GM23338 (cell line): ENCODE measurements at regions not wholly inside any gene's neighbourhood (a gene's known extent, or its start where the extent isn't known, plus 50 kb on each side); places are given as distances from the start of the nearest gene placed in this dataset.

Experiments used
- ATAC-seq: fragments of 200-7000 bp; cut with Tn5 transposase; 3 replicates; pipeline ENCODE4 v1.9.1; 2020
- DNase-seq: peaks from one replicate; pipeline ENCODE4 v3.0.0-alpha.2; 2015; ENCODE audit warnings: low spot score
- H2AFZ ChIP-seq: fragments of 200-600 bp; sonication (generic); 2 replicates; pipeline ENCODE4 v1.8.0; 2016; ENCODE audit warnings: antibody characterized with exemption, mild to moderate bottlenecking, moderate library complexity
- H3F3A ChIP-seq: fragments of 200-600 bp; sonication (generic); replicated peaks from 2 replicates; pipeline ENCODE4 v1.8.0; 2017; ENCODE audit warnings: antibody characterized with exemption, mixed run types, low read depth
- H3K27ac ChIP-seq: fragments of 200-600 bp; sonication (generic); 2 replicates; pipeline ENCODE4 v1.6.1; 2016; ENCODE audit warnings: low read depth
- H3K27me3 ChIP-seq: fragments of 200-600 bp; sonication (generic); 2 replicates; pipeline ENCODE4 v1.8.0; 2016; ENCODE audit warnings: mild to moderate bottlenecking, mixed run types, moderate library complexity; ENCODE audit not compliant: insufficient read depth
- H3K36me3 ChIP-seq: fragments of 200-600 bp; sonication (generic); 2 replicates; pipeline ENCODE4 v1.8.0; 2016; ENCODE audit warnings: mild to moderate bottlenecking; ENCODE audit not compliant: insufficient read depth
- H3K4me1 ChIP-seq: fragments of 200-600 bp; sonication (generic); 2 replicates; pipeline ENCODE4 v1.8.0; 2016; ENCODE audit warnings: mild to moderate bottlenecking, moderate library complexity; ENCODE audit not compliant: insufficient read depth
- H3K4me2 ChIP-seq: fragments of 200-600 bp; sonication (generic); 2 replicates; pipeline ENCODE4 v1.7.1; 2017; ENCODE audit warnings: mixed run types
- H3K4me3 ChIP-seq: fragments of 200-600 bp; sonication (generic); 2 replicates; pipeline ENCODE4 v1.6.1; 2016; ENCODE audit warnings: mixed run types
- H3K79me2 ChIP-seq: fragments of 200-600 bp; sonication (generic); replicated peaks from 2 replicates; pipeline ENCODE4 v1.8.0; 2017; ENCODE audit warnings: mild to moderate bottlenecking; ENCODE audit not compliant: insufficient read depth
- H3K9me2 ChIP-seq: fragments of 200-600 bp; sonication (generic); 2 replicates; pipeline ENCODE4 v1.8.0; 2017; ENCODE audit not compliant: insufficient read depth
- H4K20me1 ChIP-seq: fragments of 200-600 bp; sonication (generic); replicated peaks from 2 replicates; pipeline ENCODE4 v1.8.0; 2017; ENCODE audit warnings: mild to moderate bottlenecking; ENCODE audit not compliant: insufficient read depth
- H3K27ac Mint-ChIP-seq: 2 replicates; pipeline ENCODE4 v1.8.0; 2020; ENCODE audit warnings: inconsistent platforms, mild to moderate bottlenecking, moderate library complexity, mixed read lengths
- H3K27me3 Mint-ChIP-seq: 3 replicates; pipeline ENCODE4 v1.8.0; 2022; ENCODE audit warnings: low read depth, mild to moderate bottlenecking, moderate library complexity, mixed read lengths, inconsistent platforms; ENCODE audit not compliant: insufficient read depth, poor library complexity
- H3K36me3 Mint-ChIP-seq: 3 replicates; pipeline ENCODE4 v1.8.0; 2021; ENCODE audit warnings: low read depth, mild to moderate bottlenecking, inconsistent platforms, moderate library complexity, mixed read lengths
- H3K4me1 Mint-ChIP-seq: 3 replicates; pipeline ENCODE4 v1.8.0; 2020; ENCODE audit warnings: mild to moderate bottlenecking, inconsistent platforms, mixed read lengths
- H3K4me3 Mint-ChIP-seq: 3 replicates; pipeline ENCODE4 v1.8.0; 2021; ENCODE audit warnings: moderate library complexity, mild to moderate bottlenecking, inconsistent platforms, mixed read lengths
- H3K9me3 Mint-ChIP-seq: 3 replicates; pipeline ENCODE4 v1.8.0; 2020; ENCODE audit warnings: moderate library complexity, mild to moderate bottlenecking, inconsistent platforms, mixed read lengths
- CREB1 ChIP-seq: fragments of 250-450 bp; sonication (Bioruptor Pico); IDR thresholded peaks from 2 replicates; pipeline ENCODE4 v1.5.0; 2020; ENCODE audit warnings: low read depth, mild to moderate bottlenecking, moderate library complexity
- ETS1 ChIP-seq: IDR thresholded peaks from 2 replicates; pipeline ENCODE4 v1.6.1; 2016; ENCODE audit warnings: antibody characterized with exemption
- EZH2 ChIP-seq: fragments of 200-600 bp; sonication (generic); IDR thresholded peaks from one replicate; pipeline ENCODE4 v1.8.0; 2017; ENCODE audit warnings: antibody characterized with exemption, mild to moderate bottlenecking, low read depth; ENCODE audit not compliant: unreplicated experiment
- EZH2phosphoT487 ChIP-seq: fragments of 200-600 bp; sonication (generic); IDR thresholded peaks from one replicate; pipeline ENCODE4 v1.8.1; 2018; ENCODE audit warnings: antibody characterized with exemption; ENCODE audit not compliant: unreplicated experiment
- JUNB ChIP-seq: IDR thresholded peaks from one replicate; pipeline ENCODE4 v1.6.1; 2016; ENCODE audit warnings: antibody characterized with exemption; ENCODE audit not compliant: unreplicated experiment
- NANOG ChIP-seq: IDR thresholded peaks from 2 replicates; pipeline ENCODE4 v1.6.1; 2016; ENCODE audit warnings: antibody characterized with exemption, borderline replicate concordance
- POLR2AphosphoS5 ChIP-seq: IDR thresholded peaks from 2 replicates; pipeline ENCODE4 v1.6.1; 2016; ENCODE audit warnings: antibody characterized with exemption, low read depth
- STAT1 ChIP-seq: IDR thresholded peaks from one replicate; pipeline ENCODE4 v1.6.1; 2016; ENCODE audit warnings: antibody characterized with exemption; ENCODE audit not compliant: unreplicated experiment
- ZNF114 ChIP-seq: fragments of 250-450 bp; sonication (Bioruptor Pico); IDR thresholded peaks from 2 replicates; pipeline ENCODE4 v1.5.0; 2020; ENCODE audit warnings: mild to moderate bottlenecking, moderate library complexity
- TF ChIP-seq, protein P1 (sequence below): IDR thresholded peaks from one replicate; pipeline ENCODE4 v1.6.1; 2018; ENCODE audit warnings: antibody characterized with exemption; ENCODE audit not compliant: unreplicated experiment
- TF ChIP-seq, protein P2 (sequence below), 2 experiments: fragments of 200-600 bp in 1 of 2; sonication (generic) in 1 of 2; conservative IDR thresholded peaks; 2 replicates each; pipeline versions ENCODE4 v1.5.1 to v1.6.1; 2016 to 2017; ENCODE audit warnings: antibody characterized with exemption in 2 of 2, low read depth in 2 of 2, mild to moderate bottlenecking in 2 of 2, moderate library complexity in 1 of 2

GRCh38 chr15:31255176-31255510, 71.5 kb upstream of the KLF13 start:
- no peak overlapping the region for H3K27ac ChIP-seq
- no peaks in the 10 kb centered on the region for H4K20me1 ChIP-seq
- H3K4me1 Mint-ChIP-seq = no peaks in the 10 kb centered on the region
- H3K4me3 ChIP-seq = no peak overlapping the region
- no peaks in the 10 kb centered on the region for H3K9me2 ChIP-seq
- DNase-seq = no peak
- H3K27me3 ChIP-seq = no peaks in the 10 kb centered on the region
- H3K4me3 Mint-ChIP-seq = no peak overlapping the region
- TF ChIP-seq NANOG = no peak
- TF ChIP-seq CREB1 (CRISPR knock-in tag) = no peak
- TF ChIP-seq STAT1 = no peak
- TF ChIP-seq POLR2AphosphoS5 = no peak
- no peak for TF ChIP-seq EZH2phosphoT487
- TF ChIP-seq, protein P1, sequence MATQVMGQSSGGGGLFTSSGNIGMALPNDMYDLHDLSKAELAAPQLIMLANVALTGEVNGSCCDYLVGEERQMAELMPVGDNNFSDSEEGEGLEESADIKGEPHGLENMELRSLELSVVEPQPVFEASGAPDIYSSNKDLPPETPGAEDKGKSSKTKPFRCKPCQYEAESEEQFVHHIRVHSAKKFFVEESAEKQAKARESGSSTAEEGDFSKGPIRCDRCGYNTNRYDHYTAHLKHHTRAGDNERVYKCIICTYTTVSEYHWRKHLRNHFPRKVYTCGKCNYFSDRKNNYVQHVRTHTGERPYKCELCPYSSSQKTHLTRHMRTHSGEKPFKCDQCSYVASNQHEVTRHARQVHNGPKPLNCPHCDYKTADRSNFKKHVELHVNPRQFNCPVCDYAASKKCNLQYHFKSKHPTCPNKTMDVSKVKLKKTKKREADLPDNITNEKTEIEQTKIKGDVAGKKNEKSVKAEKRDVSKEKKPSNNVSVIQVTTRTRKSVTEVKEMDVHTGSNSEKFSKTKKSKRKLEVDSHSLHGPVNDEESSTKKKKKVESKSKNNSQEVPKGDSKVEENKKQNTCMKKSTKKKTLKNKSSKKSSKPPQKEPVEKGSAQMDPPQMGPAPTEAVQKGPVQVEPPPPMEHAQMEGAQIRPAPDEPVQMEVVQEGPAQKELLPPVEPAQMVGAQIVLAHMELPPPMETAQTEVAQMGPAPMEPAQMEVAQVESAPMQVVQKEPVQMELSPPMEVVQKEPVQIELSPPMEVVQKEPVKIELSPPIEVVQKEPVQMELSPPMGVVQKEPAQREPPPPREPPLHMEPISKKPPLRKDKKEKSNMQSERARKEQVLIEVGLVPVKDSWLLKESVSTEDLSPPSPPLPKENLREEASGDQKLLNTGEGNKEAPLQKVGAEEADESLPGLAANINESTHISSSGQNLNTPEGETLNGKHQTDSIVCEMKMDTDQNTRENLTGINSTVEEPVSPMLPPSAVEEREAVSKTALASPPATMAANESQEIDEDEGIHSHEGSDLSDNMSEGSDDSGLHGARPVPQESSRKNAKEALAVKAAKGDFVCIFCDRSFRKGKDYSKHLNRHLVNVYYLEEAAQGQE = no peak
- no peak for TF ChIP-seq ZNF114 (CRISPR knock-in tag)
- no peak for TF ChIP-seq ETS1
- TF ChIP-seq EZH2 = no peak
- TF ChIP-seq, protein P2, sequence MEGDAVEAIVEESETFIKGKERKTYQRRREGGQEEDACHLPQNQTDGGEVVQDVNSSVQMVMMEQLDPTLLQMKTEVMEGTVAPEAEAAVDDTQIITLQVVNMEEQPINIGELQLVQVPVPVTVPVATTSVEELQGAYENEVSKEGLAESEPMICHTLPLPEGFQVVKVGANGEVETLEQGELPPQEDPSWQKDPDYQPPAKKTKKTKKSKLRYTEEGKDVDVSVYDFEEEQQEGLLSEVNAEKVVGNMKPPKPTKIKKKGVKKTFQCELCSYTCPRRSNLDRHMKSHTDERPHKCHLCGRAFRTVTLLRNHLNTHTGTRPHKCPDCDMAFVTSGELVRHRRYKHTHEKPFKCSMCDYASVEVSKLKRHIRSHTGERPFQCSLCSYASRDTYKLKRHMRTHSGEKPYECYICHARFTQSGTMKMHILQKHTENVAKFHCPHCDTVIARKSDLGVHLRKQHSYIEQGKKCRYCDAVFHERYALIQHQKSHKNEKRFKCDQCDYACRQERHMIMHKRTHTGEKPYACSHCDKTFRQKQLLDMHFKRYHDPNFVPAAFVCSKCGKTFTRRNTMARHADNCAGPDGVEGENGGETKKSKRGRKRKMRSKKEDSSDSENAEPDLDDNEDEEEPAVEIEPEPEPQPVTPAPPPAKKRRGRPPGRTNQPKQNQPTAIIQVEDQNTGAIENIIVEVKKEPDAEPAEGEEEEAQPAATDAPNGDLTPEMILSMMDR (conservative IDR thresholded peaks at IDR 0.05; ENCODE audit: low read depth in 2 of 2) = no peak
- no peak for TF ChIP-seq JUNB
- no peaks in the 10 kb centered on the region for H3K36me3 ChIP-seq
- peaks cover 8% of the 10 kb centered on the region for H3K27me3 Mint-ChIP-seq
- no peaks in the 10 kb centered on the region for H3F3A ChIP-seq
- H3K79me2 ChIP-seq = no peaks in the 10 kb centered on the region
- no peak for ATAC-seq
- no peak overlapping the region for H3K4me2 ChIP-seq
- no peaks in the 10 kb centered on the region for H3K36me3 Mint-ChIP-seq
- H3K9me3 Mint-ChIP-seq = no peaks in the 10 kb centered on the region; the same call in 2 of the 3 replicates
- H3K27ac Mint-ChIP-seq = no peak overlapping the region
- no peaks in the 10 kb centered on the region for H3K4me1 ChIP-seq
- H2AFZ ChIP-seq = no peak overlapping the region
